ENCODE measurements at regions not wholly inside any gene's neighbourhood (a gene's known extent, or its start where the extent isn't known, plus 50 kb on each side); places are given as distances from the start of the nearest gene placed in this dataset.

- ChIA-PET POLR2A (no interaction called here), CTCF (no interaction called here)
- DNase-seq (ENCODE audit: low read depth, low spot score), result no peak
- Histone ChIP-seq H3K4me3 (ENCODE audit: low read depth, low read length) (no peak overlapping the region), H3K27ac (ENCODE audit: low read depth, low read length) (no peak overlapping the region), H3K27me3 (ENCODE audit: control insufficient read depth, insufficient read depth, low read length) (no peaks in the 10 kb centered on the region), H3K9me3 (ENCODE audit: control insufficient read depth, insufficient read depth, low read length) (no peaks in the 10 kb centered on the region)
- no peak for TF ChIP-seq CTCF (IDR thresholded peaks at IDR 0.05; ENCODE audit: low read depth, low read length)
These were observed 182.9 kb upstream of the SOX9 start for GRCh38 chr17:71937914-71938313.

GRCh38 chr17:71938340-71939010, 182.3 kb upstream of the SOX9 start:
- TF ChIP-seq CTCF (IDR thresholded peaks at IDR 0.05; ENCODE audit: low read depth, low read length), result no peak
- DNase-seq (ENCODE audit: low read depth, low spot score), result no peak
- Histone ChIP-seq H3K9me3 (ENCODE audit: control insufficient read depth, insufficient read depth, low read length) (no peaks in the 10 kb centered on the region), H3K27me3 (ENCODE audit: control insufficient read depth, insufficient read depth, low read length) (no peaks in the 10 kb centered on the region), H3K27ac (ENCODE audit: low read depth, low read length) (no peak overlapping the region), H3K4me3 (ENCODE audit: low read depth, low read length) (no peak overlapping the region)
- ChIA-PET POLR2A (no interaction called here), CTCF (no interaction called here)

- ChIA-PET POLR2A (no interaction called here), CTCF (no interaction called here)
- DNase-seq (ENCODE audit: low read depth, low spot score), result no peak
- Histone ChIP-seq H3K27me3 (ENCODE audit: control insufficient read depth, insufficient read depth, low read length) (no peaks in the 10 kb centered on the region), H3K27ac (ENCODE audit: low read depth, low read length) (no peak overlapping the region), H3K9me3 (ENCODE audit: control insufficient read depth, insufficient read depth, low read length) (no peaks in the 10 kb centered on the region), H3K4me3 (ENCODE audit: low read depth, low read length) (no peak overlapping the region)
- TF ChIP-seq CTCF (IDR thresholded peaks at IDR 0.05; ENCODE audit: low read depth, low read length), result no peak
These were observed 178.9 kb upstream of the SOX9 start for GRCh38 chr17:71941920-71942319.

GRCh38 chr17:71942626-71943025, 178.2 kb upstream of the SOX9 start:
- POLR2A ChIA-PET, result no interaction called here
- Histone ChIP-seq H3K27ac (ENCODE audit: low read depth, low read length) (no peak overlapping the region), H3K27me3 (ENCODE audit: control insufficient read depth, insufficient read depth, low read length) (no peaks in the 10 kb centered on the region), H3K4me3 (ENCODE audit: low read depth, low read length) (no peak overlapping the region), H3K9me3 (ENCODE audit: control insufficient read depth, insufficient read depth, low read length) (no peaks in the 10 kb centered on the region)
- CTCF ChIA-PET, result no interaction called here
- TF ChIP-seq CTCF (IDR thresholded peaks at IDR 0.05; ENCODE audit: low read depth, low read length), result no peak
- DNase-seq (ENCODE audit: low read depth, low spot score), result no peak

GRCh38 chr17:71948703-71949422, 172.0 kb upstream of the SOX9 start:
- Histone ChIP-seq H3K4me3 (ENCODE audit: low read depth, low read length) (no peak overlapping the region), H3K27ac (ENCODE audit: low read depth, low read length) (no peak overlapping the region), H3K9me3 (ENCODE audit: control insufficient read depth, insufficient read depth, low read length) (no peaks in the 10 kb centered on the region), H3K27me3 (ENCODE audit: control insufficient read depth, insufficient read depth, low read length) (no peaks in the 10 kb centered on the region)
- ChIA-PET POLR2A (no interaction called here), CTCF (no interaction called here)
- DNase-seq (ENCODE audit: low read depth, low spot score), result no peak
- TF ChIP-seq CTCF (IDR thresholded peaks at IDR 0.05; ENCODE audit: low read depth, low read length), result no peak

Data from AG04450 (cell line).